Tibial nerve (tissue), 4 donors: ENCODE measurements at regions not wholly inside any gene's neighbourhood (a gene's known extent, or its start where the extent isn't known, plus 50 kb on each side); places are given as distances from the start of the nearest gene placed in this dataset.

Experiments
- CTCF ChIP-seq, 5 experiments: fragments of 200-600 bp in 3 of 5; fragments of 450-650 bp in 2 of 5; sonication (generic) in 3 of 5; IDR thresholded peaks; one replicate each; pipeline ENCODE4 v1.5.1; 2016 to 2019; ENCODE audit warnings: antibody characterized with exemption in 5 of 5, mild to moderate bottlenecking in 3 of 5, moderate library complexity in 2 of 5
- EP300 ChIP-seq, 2 donors: sonication (generic); formaldehyde crosslinking; IDR thresholded peaks; one replicate each; pipeline ENCODE4 v1.6.1; 2017; ENCODE audit warnings: antibody characterized with exemption in 2 of 2, mild to moderate bottlenecking in 1 of 2
- POLR2A ChIP-seq, 2 donors: fragments of 450-650 bp; IDR thresholded peaks; one replicate each; pipeline ENCODE4 v1.6.1; 2017; ENCODE audit warnings: antibody characterized with exemption in 2 of 2, mild to moderate bottlenecking in 2 of 2, moderate library complexity in 2 of 2

GRCh38 chr18:75785206-75785605, 357.7 kb upstream of the SMIM21 start:
- no peak for TF ChIP-seq CTCF (IDR thresholded peaks at IDR 0.05)
- no peak for TF ChIP-seq POLR2A (IDR thresholded peaks at IDR 0.05)
- TF ChIP-seq EP300 (IDR thresholded peaks at IDR 0.05), result no peak
